ENCODE measurements at regions not wholly inside any gene's neighbourhood (a gene's known extent, or its start where the extent isn't known, plus 50 kb on each side); places are given as distances from the start of the nearest gene placed in this dataset.
"Not testable (repeated sequence)": the region's sequence is repeated elsewhere in the genome, so short reads cannot be mapped to it uniquely, and the experiment has no call there.

DNA sequence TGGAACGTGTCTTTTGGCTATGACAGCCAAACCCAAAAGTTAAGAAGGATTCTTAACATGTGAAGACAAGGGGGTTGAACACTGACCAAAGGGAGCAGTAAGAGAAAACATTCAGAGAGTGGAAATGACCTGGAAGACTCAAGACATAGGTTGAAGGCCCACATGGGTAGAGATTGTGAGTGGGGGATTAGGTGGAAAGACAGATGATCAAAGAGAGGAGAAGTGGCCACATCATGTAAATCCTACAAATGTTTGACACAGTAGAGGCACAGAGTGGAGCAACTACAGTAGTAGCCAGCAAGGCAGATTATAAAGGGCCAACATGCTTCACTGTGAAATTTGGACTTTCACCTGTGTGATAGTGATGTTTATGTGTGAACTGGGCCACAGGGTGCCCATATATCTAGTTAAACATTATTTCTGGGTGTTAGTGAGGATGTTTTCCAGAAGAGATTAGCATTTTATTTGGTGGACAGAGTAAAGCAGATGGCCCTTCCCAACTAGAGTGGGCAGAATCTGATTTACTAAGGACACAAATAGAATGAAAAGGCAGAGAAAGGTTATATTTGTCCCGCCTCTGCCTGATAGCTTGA is 559.3 kb downstream of the RAB28 start:
- ATAC-seq (no peak), DNase-seq (no peak)
- Histone ChIP-seq H3K27me3 (no peaks in the 10 kb centered on the region), H3K9me3 (no peaks in the 10 kb centered on the region), H3K4me1 (no peaks in the 10 kb centered on the region), H3K27ac (no peak overlapping the region), H3K4me3 (no peak overlapping the region), H3K36me3 (no peaks in the 10 kb centered on the region)
- intact Hi-C loops (cut with DNase I): no loop called here
- TF ChIP-seq, protein P1, sequence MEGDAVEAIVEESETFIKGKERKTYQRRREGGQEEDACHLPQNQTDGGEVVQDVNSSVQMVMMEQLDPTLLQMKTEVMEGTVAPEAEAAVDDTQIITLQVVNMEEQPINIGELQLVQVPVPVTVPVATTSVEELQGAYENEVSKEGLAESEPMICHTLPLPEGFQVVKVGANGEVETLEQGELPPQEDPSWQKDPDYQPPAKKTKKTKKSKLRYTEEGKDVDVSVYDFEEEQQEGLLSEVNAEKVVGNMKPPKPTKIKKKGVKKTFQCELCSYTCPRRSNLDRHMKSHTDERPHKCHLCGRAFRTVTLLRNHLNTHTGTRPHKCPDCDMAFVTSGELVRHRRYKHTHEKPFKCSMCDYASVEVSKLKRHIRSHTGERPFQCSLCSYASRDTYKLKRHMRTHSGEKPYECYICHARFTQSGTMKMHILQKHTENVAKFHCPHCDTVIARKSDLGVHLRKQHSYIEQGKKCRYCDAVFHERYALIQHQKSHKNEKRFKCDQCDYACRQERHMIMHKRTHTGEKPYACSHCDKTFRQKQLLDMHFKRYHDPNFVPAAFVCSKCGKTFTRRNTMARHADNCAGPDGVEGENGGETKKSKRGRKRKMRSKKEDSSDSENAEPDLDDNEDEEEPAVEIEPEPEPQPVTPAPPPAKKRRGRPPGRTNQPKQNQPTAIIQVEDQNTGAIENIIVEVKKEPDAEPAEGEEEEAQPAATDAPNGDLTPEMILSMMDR (IDR thresholded peaks at IDR 0.05): no peak

- Histone ChIP-seq H3K27me3 (no peaks in the 10 kb centered on the region), H3K4me3 (no peak overlapping the region), H3K36me3 (no peaks in the 10 kb centered on the region), H3K27ac (no peak overlapping the region), H3K9me3 (no peaks in the 10 kb centered on the region), H3K4me1 (no peaks in the 10 kb centered on the region)
- DNase-seq (no peak), ATAC-seq (no peak)
- TF ChIP-seq, protein P1 (IDR thresholded peaks at IDR 0.05): no peak
- intact Hi-C loops (cut with DNase I): no loop called here
Measured at GRCh38 chr4:12924253-12924652, 559.9 kb downstream of the RAB28 start.

DNA sequence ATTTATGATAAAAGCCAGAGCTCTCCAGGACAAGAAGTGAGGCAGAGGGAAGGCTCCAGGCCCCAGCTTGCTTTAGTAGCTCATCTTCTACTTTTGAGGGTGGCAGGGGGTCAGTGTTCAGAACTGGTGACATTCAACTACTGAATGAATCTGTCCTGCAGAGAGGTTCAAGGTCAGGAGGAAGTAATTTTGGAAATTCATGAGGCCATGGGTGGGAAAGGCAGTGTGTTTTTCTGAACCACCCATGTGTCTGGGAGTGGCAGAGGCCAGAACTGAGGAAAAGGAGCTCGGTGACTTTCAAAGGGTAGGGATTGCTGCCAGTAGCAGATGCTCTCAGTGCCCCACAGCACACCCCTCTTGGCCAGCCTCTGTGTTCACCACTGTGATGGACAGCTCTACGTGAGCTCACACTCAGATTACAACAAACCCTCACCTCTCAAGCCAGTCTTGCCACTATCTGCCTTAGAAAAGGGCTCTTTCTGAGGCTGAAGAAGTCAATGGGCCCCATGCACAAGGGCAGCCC is 571.2 kb downstream of the RAB28 start:
- no peak for DNase-seq

GRCh38 chr4:12911750-12912358 is 572.3 kb downstream of the RAB28 start:
- DNase-seq (no peak), ATAC-seq (no peak)

More for the DNA sequence above, 571.2 kb downstream of the RAB28 start:
- TF ChIP-seq, protein P1 (IDR thresholded peaks at IDR 0.05): no peak
- no peak overlapping the region for H3K4me3 ChIP-seq
- no peaks in the 10 kb centered on the region for H3K36me3 ChIP-seq
- no peak for ATAC-seq
- no peaks in the 10 kb centered on the region for H3K27me3 ChIP-seq
- H3K4me1 ChIP-seq: no peaks in the 10 kb centered on the region
- H3K27ac ChIP-seq: no peak overlapping the region
- H3K9me3 ChIP-seq: no peaks in the 10 kb centered on the region
- intact Hi-C loops (cut with DNase I): no loop called here

GRCh38 chr4:12903640-12904039 is 580.5 kb downstream of the RAB28 start:
- H3K27ac ChIP-seq; H3K9me3 ChIP-seq; DNase-seq; H3K4me1 ChIP-seq; H3K27me3 ChIP-seq; H3K36me3 ChIP-seq; ATAC-seq; H3K4me3 ChIP-seq; intact Hi-C loops (cut with DNase I): not testable (repeated sequence)

More at GRCh38 chr4:12911750-12912358, 572.3 kb downstream of the RAB28 start:
- Histone ChIP-seq H3K4me1 (no peaks in the 10 kb centered on the region), H3K9me3 (no peaks in the 10 kb centered on the region), H3K27me3 (no peaks in the 10 kb centered on the region), H3K4me3 (no peak overlapping the region), H3K27ac (no peak overlapping the region), H3K36me3 (no peaks in the 10 kb centered on the region)
- intact Hi-C loops (cut with DNase I): no loop called here
- TF ChIP-seq, protein P1 (IDR thresholded peaks at IDR 0.05): no peak

GRCh38 chr4:12902735-12903134 is 581.4 kb downstream of the RAB28 start:
- no peaks in the 10 kb centered on the region for H3K9me3 ChIP-seq
- H3K4me1 ChIP-seq: no peaks in the 10 kb centered on the region
- H3K27ac ChIP-seq: no peak overlapping the region
- DNase-seq (no peak), ATAC-seq (no peak)
- H3K4me3 ChIP-seq: no peak overlapping the region
- no peaks in the 10 kb centered on the region for H3K36me3 ChIP-seq
- H3K27me3 ChIP-seq: no peaks in the 10 kb centered on the region
- intact Hi-C loops (cut with DNase I): no loop called here
- TF ChIP-seq, protein P1 (IDR thresholded peaks at IDR 0.05): no peak

All from upper lobe of right lung (tissue), 1 donor.